T1000 (cell line): ENCODE measurements at regions not wholly inside any gene's neighbourhood (a gene's known extent, or its start where the extent isn't known, plus 50 kb on each side); places are given as distances from the start of the nearest gene placed in this dataset.
A peak's percentile ranks its signal among the peaks of the same experiment; 100 is the strongest.
"Not testable (repeated sequence)": the region's sequence is repeated elsewhere in the genome, so short reads cannot be mapped to it uniquely, and the experiment has no call there.

ENCODE experiments used
- DNase-seq: peaks from one replicate; lab custom pipeline; 2025; ENCODE audit warnings: mixed read lengths; lab: John Stamatoyannopoulos, UW

- no peak for DNase-seq
Observed at GRCh38 chr11:92026664-92027063, 198.0 kb upstream of the FAT3 start.

- no peak for DNase-seq
Observed at GRCh38 chr11:92024788-92025187, 199.8 kb upstream of the FAT3 start.

- DNase-seq = no peak
Observed at GRCh38 chr11:92022499-92022898, 202.1 kb upstream of the FAT3 start.

GRCh38 chr11:92018332-92018731 is 206.3 kb upstream of the FAT3 start:
- no peak for DNase-seq

- DNase-seq = no peak
Observed at GRCh38 chr11:92008249-92008648, 216.4 kb upstream of the FAT3 start.

GRCh38 chr11:92002568-92002967 is 222.1 kb upstream of the FAT3 start:
- no peak for DNase-seq

- DNase-seq = no peak
Observed at GRCh38 chr11:91998481-91998880, 226.1 kb upstream of the FAT3 start.

- no peak for DNase-seq
Observed at GRCh38 chr11:91997226-91997625, 227.4 kb upstream of the FAT3 start.

- no peak for DNase-seq
Observed at GRCh38 chr11:91996526-91996925, 228.1 kb upstream of the FAT3 start.

GRCh38 chr11:91988443-91988842 is 236.2 kb upstream of the FAT3 start:
- DNase-seq = not testable (repeated sequence)

GRCh38 chr11:91986218-91986617 is 238.4 kb upstream of the FAT3 start:
- DNase-seq = no peak

GRCh38 chr11:91984033-91984584 is 240.5 kb upstream of the FAT3 start:
- DNase-seq = no peak

GRCh38 chr11:91981995-91982394 is 242.6 kb upstream of the FAT3 start:
- DNase-seq = peak; percentile 73

GRCh38 chr11:91979775-91980174 is 244.8 kb upstream of the FAT3 start:
- DNase-seq = no peak

GRCh38 chr11:91978747-91979146 is 245.9 kb upstream of the FAT3 start:
- DNase-seq = no peak

- DNase-seq = no peak
Observed at GRCh38 chr11:91972665-91973266, 251.9 kb upstream of the FAT3 start.

- no peak for DNase-seq
Observed at GRCh38 chr11:91970624-91971023, 254.0 kb upstream of the FAT3 start.

- no peak for DNase-seq
Observed at GRCh38 chr11:91969486-91969885, 255.1 kb upstream of the FAT3 start.

GRCh38 chr11:91967691-91968045 is 256.9 kb upstream of the FAT3 start:
- DNase-seq = no peak

- DNase-seq = no peak
Observed at GRCh38 chr11:91967026-91967690, 257.5 kb upstream of the FAT3 start.

GRCh38 chr11:91966368-91966767 is 258.2 kb upstream of the FAT3 start:
- DNase-seq = no peak

GRCh38 chr11:91960770-91961169 is 263.8 kb upstream of the FAT3 start:
- DNase-seq = no peak

GRCh38 chr11:91959411-91959810 is 265.2 kb upstream of the FAT3 start:
- no peak for DNase-seq

- DNase-seq = no peak
Observed at GRCh38 chr11:91956711-91957110, 267.9 kb upstream of the FAT3 start.
